Activated CD4-positive, alpha-beta T cell treated with anti-CD3 and anti-CD28 coated beads, Interleukin-2, Interleukin-6, amounts not matched to agents 100 ng/mL and 50 ng/mL, durations not matched to agents 16 hours and 8 hours (primary cell): ENCODE measurements at regions not wholly inside any gene's neighbourhood (a gene's known extent, or its start where the extent isn't known, plus 50 kb on each side); places are given as distances from the start of the nearest gene placed in this dataset.
A peak's percentile ranks its signal among the peaks of the same experiment; 100 is the strongest.
"Not testable (repeated sequence)": the region's sequence is repeated elsewhere in the genome, so short reads cannot be mapped to it uniquely, and the experiment has no call there.

ENCODE experiments used
- DNase-seq: peaks from one replicate; pipeline ENCODE4 v3.0.0-alpha.2; 2020

- no peak for DNase-seq
Observed at GRCh38 chr6:164048840-164049516, 634.5 kb downstream of the QKI start.

GRCh38 chr6:164045082-164045481, 630.6 kb downstream of the QKI start:
- no peak for DNase-seq

GRCh38 chr6:164043656-164044055, 629.1 kb downstream of the QKI start:
- not testable (repeated sequence) for DNase-seq

- no peak for DNase-seq
Observed at GRCh38 chr6:164042212-164042611, 627.7 kb downstream of the QKI start.

GRCh38 chr6:164040994-164041393, 626.5 kb downstream of the QKI start:
- DNase-seq = no peak

- DNase-seq = peak; percentile 41
Observed at GRCh38 chr6:164039954-164040375, 625.4 kb downstream of the QKI start.

- DNase-seq = no peak
Observed at GRCh38 chr6:164037171-164037870, 622.8 kb downstream of the QKI start.

- no peak for DNase-seq
Observed at GRCh38 chr6:164035900-164036485, 621.5 kb downstream of the QKI start.

GRCh38 chr6:164034602-164035140, 620.2 kb downstream of the QKI start:
- no peak for DNase-seq

GRCh38 chr6:164025180-164025579, 610.7 kb downstream of the QKI start:
- DNase-seq = no peak

GRCh38 chr6:164023535-164023934, 609.0 kb downstream of the QKI start:
- DNase-seq = no peak

GRCh38 chr6:164022632-164023031, 608.1 kb downstream of the QKI start:
- no peak for DNase-seq

GRCh38 chr6:164021589-164022250, 607.2 kb downstream of the QKI start:
- DNase-seq = no peak

- DNase-seq = no peak
Observed at GRCh38 chr6:164020142-164020541, 605.6 kb downstream of the QKI start.

GRCh38 chr6:164018133-164018532, 603.6 kb downstream of the QKI start:
- no peak for DNase-seq

- no peak for DNase-seq
Observed at GRCh38 chr6:164016056-164016455, 601.5 kb downstream of the QKI start.

GRCh38 chr6:164015088-164015484, 600.6 kb downstream of the QKI start:
- DNase-seq = no peak

GRCh38 chr6:164014346-164015087, 600.0 kb downstream of the QKI start:
- DNase-seq = no peak

- no peak for DNase-seq
Observed at GRCh38 chr6:164013480-164014208, 599.1 kb downstream of the QKI start.

GRCh38 chr6:164011321-164011720, 596.8 kb downstream of the QKI start:
- DNase-seq = no peak

- no peak for DNase-seq
Observed at GRCh38 chr6:164010441-164011103, 596.1 kb downstream of the QKI start.
